Pulmonary artery endothelial cell (primary cell): ENCODE measurements at regions not wholly inside any gene's neighbourhood (a gene's known extent, or its start where the extent isn't known, plus 50 kb on each side); places are given as distances from the start of the nearest gene placed in this dataset.
"Not testable (repeated sequence)": the region's sequence is repeated elsewhere in the genome, so short reads cannot be mapped to it uniquely, and the experiment has no call there.

ENCODE experiments used
- DNase-seq: peaks from one replicate; pipeline ENCODE4 v3.0.0-alpha.2; 2011; ENCODE audit warnings: low read depth, low spot score

DNA sequence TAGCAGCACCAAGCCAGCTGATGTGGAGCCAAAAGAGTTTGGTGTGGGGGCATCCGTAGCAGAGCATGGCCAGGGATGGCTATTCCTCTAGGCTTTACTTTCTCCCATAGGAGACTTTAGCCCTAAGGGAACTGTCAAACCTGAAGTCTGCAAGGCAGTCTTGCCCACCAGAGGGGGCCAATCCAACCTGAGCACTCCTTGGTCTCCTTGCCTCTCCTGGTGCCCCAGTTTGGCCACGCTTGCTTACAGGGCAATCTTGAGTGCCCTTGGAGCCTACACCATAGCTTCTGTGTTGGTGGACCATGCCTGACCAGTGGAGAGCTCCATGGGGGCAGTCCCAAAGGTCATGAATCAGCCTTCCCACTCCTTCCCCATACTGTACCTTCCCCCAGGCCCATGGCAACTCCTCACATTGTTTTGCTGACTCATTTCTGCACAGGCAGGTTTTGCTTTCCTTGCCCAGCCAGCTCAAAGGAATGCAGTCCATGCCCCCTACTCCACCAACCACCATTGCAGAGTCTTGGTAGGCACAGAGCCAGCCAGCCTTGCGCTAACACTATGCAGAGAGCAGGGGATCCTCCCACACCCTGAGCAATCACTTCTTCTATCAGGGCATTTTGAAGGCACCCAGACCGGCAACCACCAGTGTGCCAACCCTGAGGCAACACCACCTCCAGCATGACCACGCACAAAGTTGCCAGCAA, 1421.2 kb upstream of the RAG2 start:
- no peak for DNase-seq

DNA sequence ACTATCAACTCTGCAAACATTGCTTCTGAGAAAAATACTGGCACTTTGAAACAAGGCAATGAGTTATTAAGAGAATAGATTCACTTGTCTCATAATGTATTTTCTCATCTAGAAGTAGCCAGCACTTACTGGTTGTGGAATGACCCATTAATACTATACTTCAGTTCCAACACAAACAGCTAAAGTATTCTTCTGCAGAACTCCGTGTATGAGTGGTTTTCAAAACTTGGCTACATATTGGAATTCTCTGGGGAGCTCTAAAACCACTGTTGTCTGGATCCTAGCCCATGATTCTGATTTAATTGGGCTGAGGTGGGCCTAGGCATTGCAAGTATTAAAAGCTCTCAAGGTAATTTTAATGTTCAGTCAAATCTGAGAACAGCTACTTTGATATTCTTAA, 1416.4 kb upstream of the RAG2 start:
- no peak for DNase-seq

DNA sequence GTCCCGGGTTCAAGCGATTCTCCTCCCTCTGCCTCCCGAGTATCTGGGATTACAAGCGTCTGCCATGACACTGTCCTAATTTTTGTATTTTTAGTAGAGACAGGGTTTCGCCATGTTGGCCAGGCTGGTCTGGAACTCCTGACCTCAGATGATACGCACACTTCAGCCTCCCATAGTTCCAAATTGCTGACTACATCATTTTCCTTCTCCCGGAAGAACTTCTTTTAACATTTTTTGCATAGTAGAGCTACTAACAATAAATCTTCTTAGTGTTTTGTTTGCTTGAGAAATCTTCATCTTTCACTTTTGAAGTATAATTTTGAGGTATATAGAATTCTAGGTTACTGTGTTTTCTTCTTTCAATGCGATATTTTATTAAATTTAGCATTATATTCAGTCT, 1415.1 kb upstream of the RAG2 start:
- DNase-seq, result no peak

DNA sequence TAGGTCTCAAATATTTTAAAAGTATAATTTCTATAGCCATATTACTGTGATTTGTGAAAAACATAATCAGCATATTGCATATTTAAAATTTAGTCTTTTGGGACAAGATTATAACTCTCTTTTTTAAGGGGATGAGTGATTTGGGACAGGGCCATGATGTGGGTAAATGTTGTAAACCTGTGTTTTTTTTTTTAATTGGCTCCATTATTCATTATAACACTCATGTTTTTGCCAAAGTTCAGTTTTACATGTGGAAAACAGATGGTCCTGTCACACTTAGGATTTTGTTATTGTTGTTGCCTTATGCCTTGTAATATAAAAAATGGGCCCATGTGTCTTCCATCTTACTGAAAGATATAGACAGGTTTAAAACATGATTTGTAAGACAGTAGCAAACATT, 1413.5 kb upstream of the RAG2 start:
- no peak for DNase-seq

DNA sequence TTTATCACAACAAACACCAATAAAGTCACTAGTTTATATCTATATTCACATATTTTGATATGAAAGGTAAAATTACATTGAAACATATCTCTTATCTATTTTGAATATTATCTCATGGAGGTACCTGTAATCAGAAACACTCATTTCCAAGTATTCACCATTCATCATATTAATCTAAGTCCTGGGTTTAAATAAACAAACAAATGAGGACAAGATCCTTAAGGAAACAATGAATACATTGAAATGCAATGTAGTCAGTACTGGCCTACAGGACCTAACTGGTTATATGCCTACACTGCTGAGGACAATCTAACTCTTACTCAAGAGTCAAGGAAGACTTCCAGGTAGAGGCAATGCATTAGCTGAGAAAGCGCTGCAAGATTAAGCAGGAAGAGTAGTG, 1411.9 kb upstream of the RAG2 start:
- DNase-seq, result no peak

DNA sequence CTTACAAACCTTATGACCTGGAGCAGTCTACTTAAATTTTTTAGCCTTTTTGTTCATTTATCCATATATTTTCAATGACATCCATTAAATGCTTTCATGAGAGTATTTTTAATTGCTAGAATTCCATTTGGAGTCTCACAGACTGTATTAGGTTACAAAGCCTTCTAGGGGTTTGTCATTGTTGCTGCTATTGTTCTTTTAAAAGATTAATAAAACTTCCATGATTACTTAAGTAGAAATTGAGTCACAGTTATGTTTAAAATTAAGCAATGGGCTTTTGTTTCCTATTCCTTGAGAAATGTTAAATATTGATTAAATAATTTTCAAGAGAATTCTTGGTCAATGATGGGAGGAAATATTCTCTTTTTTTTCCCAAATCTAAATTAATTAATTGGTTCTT, 1408.4 kb upstream of the RAG2 start:
- no peak for DNase-seq

DNA sequence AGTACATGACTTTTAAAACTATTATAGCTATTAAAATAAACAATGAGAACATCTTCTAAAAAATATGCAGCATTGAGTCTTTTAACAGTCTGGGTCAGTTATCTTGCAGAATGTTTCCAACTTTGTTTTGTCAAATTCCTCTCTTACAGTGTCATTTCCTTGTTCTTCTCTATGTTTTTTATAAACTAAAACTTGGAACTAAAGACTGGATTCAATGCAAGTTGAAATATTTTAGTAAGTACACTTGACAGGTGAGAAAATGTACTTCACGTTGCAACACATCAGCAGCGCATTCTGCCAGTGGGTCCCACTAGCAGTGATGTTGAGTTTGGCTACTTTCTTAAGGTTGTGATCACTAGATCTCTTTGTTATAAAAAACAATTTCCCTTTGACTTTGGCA, 1407.6 kb upstream of the RAG2 start:
- peak; percentile 8 for DNase-seq

DNA sequence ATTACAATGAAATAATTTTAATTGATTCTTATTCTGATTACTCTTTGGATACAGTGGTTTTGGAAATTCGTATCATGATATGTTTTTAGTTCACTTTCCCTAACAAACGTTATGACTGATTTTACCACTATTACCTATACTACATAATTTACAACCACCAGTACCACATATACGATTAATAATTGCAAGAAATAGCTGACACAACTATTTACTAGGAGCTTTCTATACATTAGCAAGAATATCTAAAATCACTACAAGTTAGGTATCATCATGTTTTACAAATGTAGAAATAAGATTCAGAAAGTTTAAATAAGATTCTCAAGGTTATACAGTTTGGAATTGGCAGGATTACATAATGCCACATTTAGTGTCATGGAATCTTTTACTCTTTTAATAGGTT, 1401.1 kb upstream of the RAG2 start:
- no peak for DNase-seq

DNA sequence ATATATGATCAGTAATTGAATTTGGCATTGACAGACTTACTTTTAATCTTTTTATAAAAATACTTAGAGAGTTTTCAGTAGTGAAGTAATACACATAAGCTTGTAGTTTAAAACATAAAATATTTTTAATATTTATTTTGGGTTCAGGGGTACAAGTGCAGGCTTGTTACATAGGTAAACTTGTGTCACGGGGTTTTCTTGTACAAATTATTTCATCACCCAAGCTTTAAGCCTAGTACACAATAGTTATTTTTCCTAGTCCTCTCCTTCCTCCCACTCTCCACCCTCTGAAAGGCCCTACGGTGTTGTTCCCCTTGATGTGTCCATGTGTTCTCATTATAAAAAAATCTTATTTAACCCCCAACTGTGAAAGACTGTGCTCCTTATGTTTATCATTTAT, 1397.8 kb upstream of the RAG2 start:
- DNase-seq, result no peak

DNA sequence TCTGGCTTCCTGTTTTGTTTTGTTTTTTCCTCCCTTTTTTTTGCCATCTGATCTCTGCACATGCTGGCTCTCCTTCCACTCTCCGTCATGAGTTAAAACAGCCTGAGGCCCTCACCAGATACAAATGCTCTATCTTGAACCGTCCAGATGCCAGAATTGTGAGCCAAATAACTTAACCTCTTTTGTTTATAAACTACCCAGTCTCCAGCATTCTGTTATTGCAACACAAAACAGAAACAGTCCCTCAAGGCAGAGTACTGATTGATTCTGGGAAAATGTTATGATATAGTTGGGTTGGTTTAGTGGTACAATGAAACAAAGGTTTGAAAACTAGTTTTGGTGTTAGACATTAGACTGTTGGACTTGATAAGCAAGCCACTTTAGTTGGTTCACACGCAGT, 1390.0 kb upstream of the RAG2 start:
- no peak for DNase-seq

DNA sequence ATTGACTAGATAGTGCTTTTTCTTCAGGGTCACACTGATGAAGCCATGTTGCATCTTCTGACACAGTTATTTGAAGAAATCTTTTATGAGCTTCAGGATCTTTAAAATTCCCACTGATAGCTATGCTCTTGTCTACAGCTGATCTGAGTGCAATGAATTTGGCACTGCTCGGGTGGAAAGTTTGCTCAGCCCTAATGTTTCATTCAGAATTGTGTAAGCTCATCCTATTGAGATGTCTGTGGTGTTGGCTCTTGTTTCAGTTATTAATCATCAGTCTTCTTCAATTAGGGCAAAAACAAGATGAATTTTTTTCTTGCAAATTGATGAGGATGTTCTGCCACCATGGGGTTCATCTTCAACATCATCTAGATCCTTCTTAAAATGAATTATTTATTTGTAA, 1387.0 kb upstream of the RAG2 start:
- no peak for DNase-seq

DNA sequence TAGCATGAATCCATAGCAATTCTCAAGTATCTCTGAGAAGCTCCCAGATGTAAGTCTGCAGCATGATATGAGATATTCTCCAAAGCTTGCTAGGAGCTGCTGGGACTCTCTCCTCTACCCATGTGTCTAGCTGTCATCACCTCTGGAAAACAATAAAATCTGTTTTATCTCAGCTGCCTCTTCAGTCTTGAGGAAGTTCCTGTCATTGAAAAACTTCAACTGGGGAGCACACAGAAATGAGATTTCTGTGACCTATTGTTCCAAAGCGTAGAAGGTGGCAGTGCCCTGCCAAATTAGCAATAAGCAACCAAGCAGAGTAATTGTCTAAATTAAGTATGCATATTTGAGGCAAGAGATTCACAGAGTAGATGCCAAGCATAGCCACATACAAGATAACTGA, 1380.6 kb upstream of the RAG2 start:
- no peak for DNase-seq

DNA sequence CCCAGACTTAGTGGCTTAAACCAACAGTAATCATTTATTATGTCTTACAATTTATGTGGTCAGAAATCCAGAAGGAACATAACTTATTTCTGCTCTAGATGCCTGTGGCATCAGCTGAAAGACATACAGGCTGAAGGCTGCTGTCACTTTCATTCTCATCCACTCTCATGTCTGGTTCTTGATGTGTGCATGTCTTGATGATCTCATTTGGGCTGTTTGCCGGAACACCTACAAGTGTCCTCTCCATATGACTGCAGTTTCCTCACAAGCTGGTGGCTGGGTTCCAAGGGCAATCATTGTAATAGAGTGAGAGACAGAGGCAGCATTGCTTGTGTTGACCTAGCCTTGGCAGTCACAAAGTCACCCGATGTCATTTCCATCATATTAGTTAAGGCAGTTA, 1375.9 kb upstream of the RAG2 start:
- DNase-seq, result no peak

DNA sequence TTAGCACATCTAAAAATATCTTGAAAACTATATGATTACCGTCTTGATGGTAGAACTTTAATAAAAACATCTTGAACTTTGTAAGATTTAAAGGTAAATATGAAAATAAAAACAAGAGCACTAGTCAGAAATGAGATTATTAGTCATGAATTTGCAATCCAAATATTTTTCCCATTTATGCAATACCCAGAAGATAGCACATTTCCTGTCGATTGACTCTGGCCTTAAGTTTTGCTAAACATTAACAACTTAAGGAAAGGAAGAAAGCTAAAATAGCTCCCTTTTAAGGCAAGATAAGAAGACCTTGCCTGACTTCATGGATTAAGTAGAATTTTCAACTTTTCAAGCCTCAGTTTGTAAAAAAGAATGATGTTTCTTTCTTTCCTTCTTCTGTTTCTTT, 1374.7 kb upstream of the RAG2 start:
- DNase-seq, result no peak

DNA sequence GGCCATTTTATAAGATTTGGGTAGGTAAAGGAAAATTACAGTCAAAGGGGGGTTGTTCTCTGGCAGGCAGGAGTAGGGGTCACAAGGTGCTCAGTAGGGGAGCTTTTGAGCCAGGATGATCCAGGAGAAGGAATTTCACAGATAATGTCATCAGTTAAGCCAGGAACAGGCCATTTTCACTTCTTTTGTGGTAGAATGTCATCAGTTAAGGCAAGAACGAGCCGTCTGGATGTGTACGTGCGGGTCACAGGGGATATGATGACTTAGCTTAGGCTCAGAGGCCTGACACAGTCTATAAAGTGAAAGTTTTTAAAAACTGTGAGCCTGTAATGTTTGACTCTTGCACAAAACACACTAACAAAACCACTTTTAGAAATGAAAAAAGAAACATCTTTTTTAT, 1371.3 kb upstream of the RAG2 start:
- DNase-seq, result not testable (repeated sequence)

DNA sequence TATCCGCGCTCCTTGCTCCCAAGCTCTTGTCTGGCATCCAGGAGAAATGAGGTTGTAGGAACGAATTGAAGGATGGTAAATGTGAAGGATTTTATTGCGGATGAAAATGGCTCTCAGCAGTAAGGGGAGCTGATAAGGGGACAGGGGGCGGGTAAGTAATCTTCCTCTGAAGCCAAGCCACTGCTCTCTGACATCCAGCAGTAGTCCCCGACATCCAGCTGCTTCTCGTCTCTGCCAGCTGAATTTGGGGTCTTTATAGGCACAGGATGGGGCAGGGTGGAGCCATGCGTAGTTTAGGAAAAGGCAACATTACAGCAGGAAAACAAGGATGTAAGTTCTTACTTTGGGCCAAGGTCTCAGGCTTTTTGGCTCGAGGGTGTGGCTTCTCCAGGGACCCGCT, 1370.1 kb upstream of the RAG2 start:
- no peak for DNase-seq

DNA sequence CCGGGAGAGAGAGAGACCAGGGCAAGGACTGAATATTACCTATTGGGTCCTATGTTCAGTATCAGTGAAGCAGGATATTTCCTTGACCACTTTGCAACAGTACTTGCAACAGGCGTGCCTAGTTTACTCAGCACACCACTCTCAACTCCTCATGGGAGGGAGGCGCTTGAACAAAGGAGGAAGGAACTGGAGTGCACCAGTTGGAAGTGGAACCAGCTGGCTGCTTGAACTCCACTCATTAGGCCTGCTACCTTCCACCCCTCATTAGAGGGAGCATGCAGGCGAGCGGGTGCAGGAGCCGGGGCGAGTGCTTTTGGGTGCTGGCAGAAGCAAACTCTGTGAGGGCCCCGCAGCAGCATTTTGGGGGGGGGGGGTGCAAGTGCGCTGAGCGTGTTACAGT, 1369.6 kb upstream of the RAG2 start:
- no peak for DNase-seq

DNA sequence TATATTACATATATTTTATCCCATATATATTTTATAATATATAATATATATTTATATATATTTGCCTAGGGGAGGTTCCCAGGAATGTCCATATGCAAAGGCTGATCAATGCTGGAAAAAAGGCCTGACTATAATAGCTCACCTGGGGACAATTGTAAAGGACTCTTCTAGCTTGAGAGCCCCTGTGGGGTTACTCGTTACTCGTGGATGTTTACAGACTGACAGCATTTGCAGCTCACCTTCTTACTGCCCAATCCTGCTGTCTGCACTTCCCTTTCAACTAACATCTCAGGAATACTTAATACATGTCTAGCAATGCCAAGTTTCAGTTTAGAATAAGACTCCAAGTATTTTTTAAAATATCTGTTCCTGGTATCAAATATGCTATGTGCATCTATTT, 1365.4 kb upstream of the RAG2 start:
- DNase-seq, result no peak

DNA sequence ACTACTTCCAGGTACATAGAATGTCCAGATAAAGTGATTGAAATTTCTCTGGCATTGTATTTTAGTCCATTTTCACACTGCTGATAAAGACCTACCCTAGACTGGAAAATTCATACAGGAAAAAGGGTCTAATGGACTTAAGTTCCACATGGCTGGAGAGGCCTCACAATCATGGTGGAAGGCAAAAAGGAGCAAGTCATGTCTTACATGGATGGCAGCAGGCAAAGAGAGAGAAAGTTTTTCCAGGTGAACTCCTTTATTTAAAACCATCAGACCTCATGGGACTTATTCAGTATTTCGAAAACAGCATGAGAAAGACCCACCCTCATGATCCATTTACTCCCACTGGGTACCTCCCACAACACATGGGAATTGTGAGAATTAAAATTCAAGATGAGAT, 1359.7 kb upstream of the RAG2 start:
- no peak for DNase-seq

DNA sequence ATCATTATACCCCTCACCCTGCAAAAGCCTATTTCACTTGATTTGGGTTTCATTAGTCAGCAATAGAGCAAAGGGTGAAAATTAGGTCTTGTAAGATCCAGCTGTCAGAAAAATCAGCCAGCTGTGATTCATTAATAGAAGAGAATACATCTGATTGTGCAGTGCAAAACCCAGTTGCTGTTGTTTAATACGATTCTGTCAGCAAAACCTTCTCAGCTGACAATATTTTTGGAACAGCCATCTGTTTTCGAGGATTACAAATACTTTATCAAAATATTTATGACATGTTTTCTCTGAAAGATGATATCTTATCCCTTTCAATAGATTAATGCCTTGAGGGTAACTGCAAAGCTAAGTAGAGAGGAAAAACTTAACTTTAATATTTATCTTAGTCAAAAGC, 1354.0 kb upstream of the RAG2 start:
- DNase-seq, result no peak

DNA sequence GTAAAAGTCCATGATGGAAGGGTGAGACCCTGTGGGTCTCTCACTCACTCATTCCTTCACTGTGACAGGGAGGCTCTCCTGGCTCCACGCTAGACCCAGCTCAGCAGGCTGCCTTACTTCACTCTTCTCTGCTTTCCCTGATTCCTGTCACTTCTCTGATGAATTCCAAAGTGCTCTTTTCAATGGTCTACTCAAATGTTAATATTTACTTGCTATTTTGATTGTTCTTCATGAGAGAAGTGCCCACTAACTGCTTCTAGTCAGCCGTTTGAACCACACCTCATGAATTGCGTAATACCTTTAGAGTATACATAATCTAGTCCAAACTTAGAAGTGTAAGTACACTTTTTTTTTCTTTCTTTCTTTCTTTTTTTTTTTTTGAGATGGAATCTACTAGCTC, 1350.2 kb upstream of the RAG2 start:
- DNase-seq, result no peak

DNA sequence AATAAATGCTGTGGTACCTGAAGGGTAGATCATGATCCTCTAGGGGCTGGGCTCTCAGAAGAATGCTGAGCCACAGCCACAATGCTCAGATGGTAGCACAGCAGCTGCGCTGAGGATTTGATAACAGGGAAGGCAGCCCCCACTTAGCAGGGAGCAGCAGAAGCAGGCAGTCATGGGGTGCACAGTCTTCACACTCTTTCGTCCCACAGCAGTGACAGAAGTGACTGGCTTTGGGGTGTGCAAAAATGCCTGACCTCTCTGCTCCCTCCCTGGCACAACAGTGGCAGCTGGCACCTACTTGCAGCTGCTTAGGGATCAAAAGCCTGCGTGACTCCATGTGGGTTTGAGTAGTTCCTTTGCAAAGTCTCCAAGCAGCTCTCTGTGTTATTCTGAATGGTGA, 1349.8 kb upstream of the RAG2 start:
- DNase-seq, result no peak

DNA sequence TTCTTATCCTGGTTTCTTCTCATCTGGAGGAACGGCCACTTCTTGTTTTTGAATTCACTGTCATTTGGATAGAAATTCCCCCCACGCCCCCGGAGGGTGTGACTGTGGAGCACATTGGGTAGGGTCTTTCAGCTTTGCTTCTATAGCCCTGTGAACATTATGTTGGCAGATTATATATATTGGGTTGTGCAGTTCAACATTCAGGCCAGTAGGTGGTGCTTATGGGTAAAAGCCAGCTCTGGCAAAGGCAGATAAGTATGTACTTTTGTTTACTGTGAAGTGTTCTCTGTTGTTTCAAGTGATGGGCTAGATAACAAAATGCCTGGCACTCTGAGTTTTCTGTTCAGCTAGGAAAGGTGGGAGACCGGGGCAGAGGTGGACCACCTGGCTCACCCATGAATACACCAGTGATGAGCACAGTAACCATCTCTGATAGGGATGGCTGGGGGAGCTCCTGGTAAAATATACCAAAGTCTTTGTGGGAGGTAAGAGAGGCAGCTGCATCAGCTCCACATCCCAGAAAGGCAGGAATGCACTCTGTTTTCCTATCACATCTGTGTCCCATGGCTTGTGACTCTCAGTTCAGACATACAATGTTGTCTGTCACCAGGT, 1348.2 kb upstream of the RAG2 start:
- peak; percentile 0 for DNase-seq

DNA sequence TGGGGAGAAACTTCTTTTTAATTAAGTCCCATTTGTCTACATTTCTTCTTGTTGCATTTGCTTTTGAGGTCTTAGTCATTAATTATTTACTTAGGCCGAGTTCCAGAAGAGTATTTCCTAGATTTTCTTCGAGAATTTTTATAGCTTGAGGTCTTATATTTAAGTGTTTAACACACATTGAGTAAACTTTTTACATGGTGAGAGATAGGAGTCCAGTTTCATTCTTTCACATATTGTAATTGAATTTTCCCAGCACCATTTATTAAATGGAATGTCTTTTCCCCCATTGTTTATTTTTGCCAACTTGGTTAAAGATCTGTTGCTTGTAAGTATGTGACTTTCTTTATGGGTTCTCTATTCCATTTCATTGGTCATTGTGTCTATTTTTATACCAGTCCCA, 1344.0 kb upstream of the RAG2 start:
- DNase-seq, result no peak
